SK-N-SH (cell line): ENCODE measurements at regions not wholly inside any gene's neighbourhood (a gene's known extent, or its start where the extent isn't known, plus 50 kb on each side); places are given as distances from the start of the nearest gene placed in this dataset.

Experiments
- CTCF ChIA-PET: fragments of 300-600, 350-600 bp; formaldehyde crosslinking; extraction: SDS; loops from one replicate; lab custom pipeline; 2021; lab: Yijun Ruan, JAX
- POLR2A ChIA-PET: fragments of 350-600 bp; sonication (Branson Sonifier 250); formaldehyde crosslinking; extraction: SDS; loops from one replicate; lab custom pipeline; 2020; ENCODE audit warnings: antibody characterized with exemption, inconsistent platforms; lab: Yijun Ruan, JAX
- DNase-seq: peaks from one replicate; pipeline ENCODE4 v3.0.0; 2012
- H2AFZ ChIP-seq: fragments of 200-600 bp; sonication (generic); 2 replicates; pipeline ENCODE4 v1.8.1; 2016; ENCODE audit warnings: antibody characterized with exemption, mild to moderate bottlenecking, low read depth
- H3F3A ChIP-seq: fragments of 200-600 bp; sonication (generic); replicated peaks from 2 replicates; pipeline ENCODE3; 2016; ENCODE audit warnings: antibody characterized with exemption, mild to moderate bottlenecking; ENCODE audit not compliant: insufficient read depth
- H3K27ac ChIP-seq, 2 experiments: fragments of 200-500 bp in 1 of 2; fragments of 200-600 bp in 1 of 2; sonication (Bioruptor generic) in 1 of 2; sonication (generic), shearing (Covaris generic) in 1 of 2; 2 replicates each; pipeline versions ENCODE4 v1.5.1 to v1.6.1; 2014 to 2016; ENCODE audit warnings: low read depth in 2 of 2, inconsistent platforms in 1 of 2, low read length in 1 of 2, mild to moderate bottlenecking in 1 of 2, mixed read lengths in 1 of 2
- H3K27me3 ChIP-seq: fragments of 200-600 bp; sonication (generic), shearing (Covaris generic); 2 replicates; pipeline ENCODE4 v1.6.1; 2016; ENCODE audit warnings: mixed run types; ENCODE audit not compliant: insufficient read depth
- H3K36me3 ChIP-seq, 2 experiments: fragments of 200-500 bp in 1 of 2; fragments of 200-600 bp in 1 of 2; sonication (Bioruptor generic) in 1 of 2; sonication (generic) in 1 of 2; replicated peaks in 1 of 2; 2 replicates each; pipeline versions ENCODE3 to v1.5.1; 2014 to 2016; ENCODE audit warnings: low read length in 1 of 2, mild to moderate bottlenecking in 1 of 2; ENCODE audit not compliant: insufficient read depth in 2 of 2, control insufficient read depth in 1 of 2
- H3K4me1 ChIP-seq, 2 experiments: fragments of 200-500 bp in 1 of 2; fragments of 200-600 bp in 1 of 2; sonication (Bioruptor generic) in 1 of 2; sonication (generic), shearing (Covaris generic) in 1 of 2; 2 replicates each; pipeline versions ENCODE4 v1.5.1 to v1.6.1; 2014 to 2016; ENCODE audit warnings: low read depth in 1 of 2, low read length in 1 of 2, mixed run types in 1 of 2; ENCODE audit not compliant: insufficient read depth in 2 of 2, control insufficient read depth in 1 of 2
- H3K4me2 ChIP-seq: fragments of 200-600 bp; sonication (generic), shearing (Covaris generic); 2 replicates; pipeline ENCODE4 v1.6.1; 2017; ENCODE audit warnings: mixed run types
- H3K4me3 ChIP-seq, 2 experiments: fragments of 200-500 bp in 1 of 2; fragments of 200-600 bp in 1 of 2; sonication (Bioruptor generic) in 1 of 2; sonication (generic), shearing (Covaris generic) in 1 of 2; 2 replicates each; pipeline versions ENCODE4 v1.5.1 to v1.8.1; 2014 to 2016; ENCODE audit warnings: low read depth in 2 of 2, inconsistent platforms in 1 of 2, low read length in 1 of 2, mild to moderate bottlenecking in 1 of 2, mixed read lengths in 1 of 2, moderate library complexity in 1 of 2
- H3K79me2 ChIP-seq: fragments of 200-600 bp; sonication (generic); 2 replicates; pipeline ENCODE4 v1.8.1; 2017; ENCODE audit warnings: mild to moderate bottlenecking; ENCODE audit not compliant: insufficient read depth
- H3K9ac ChIP-seq: fragments of 200-600 bp; sonication (generic); 2 replicates; pipeline ENCODE4 v1.6.1; 2017; ENCODE audit warnings: mixed run types
- H3K9me2 ChIP-seq: fragments of 200-600 bp; sonication (generic); 2 replicates; pipeline ENCODE4 v1.6.1; 2017; ENCODE audit warnings: mixed run types
- H3K9me3 ChIP-seq: fragments of 200-600 bp; sonication (generic); 2 replicates; pipeline ENCODE4 v1.6.1; 2017; ENCODE audit warnings: mixed run types, mild to moderate bottlenecking, moderate library complexity
- H4K20me1 ChIP-seq: fragments of 200-600 bp; sonication (generic); 2 replicates; pipeline ENCODE4 v1.6.1; 2017; ENCODE audit warnings: mild to moderate bottlenecking, mixed run types; ENCODE audit not compliant: insufficient read depth
- CTCF ChIP-seq: fragments of 200-600 bp; sonication (generic); IDR thresholded peaks from 2 replicates; pipeline ENCODE4 v1.6.1; 2017; ENCODE audit warnings: antibody characterized with exemption, mild to moderate bottlenecking, moderate library complexity
- ELF1 ChIP-seq: IDR thresholded peaks from 2 replicates; pipeline ENCODE4 v1.4.0; 2012
- FOXJ3 ChIP-seq: sonication (generic); formaldehyde crosslinking; IDR thresholded peaks from 2 replicates; pipeline ENCODE4 v1.5.1; 2020; ENCODE audit warnings: mild to moderate bottlenecking, missing genetic modification reagents
- FOXM1 ChIP-seq: IDR thresholded peaks from 2 replicates; pipeline ENCODE4 v1.4.0; 2012; ENCODE audit warnings: low read depth, mild to moderate bottlenecking
- GATA2 ChIP-seq: sonication (generic); formaldehyde crosslinking; IDR thresholded peaks from 2 replicates; pipeline ENCODE4 v1.5.0; 2020; ENCODE audit warnings: mild to moderate bottlenecking, missing genetic modification reagents
- JUND ChIP-seq: IDR thresholded peaks from 2 replicates; pipeline ENCODE4 v1.4.0; 2012
- MEF2A ChIP-seq: IDR thresholded peaks from 2 replicates; pipeline ENCODE4 v1.4.0; 2012; ENCODE audit warnings: low read depth, borderline replicate concordance
- MXI1 ChIP-seq: IDR thresholded peaks from 2 replicates; pipeline ENCODE4 v1.6.1; 2012; ENCODE audit warnings: mild to moderate bottlenecking, low read depth, low read length, improper control_type of control experiment
- NFIC ChIP-seq: IDR thresholded peaks from 2 replicates; pipeline ENCODE4 v1.4.0; 2012; ENCODE audit warnings: borderline replicate concordance
- NRF1 ChIP-seq: IDR thresholded peaks from 2 replicates; pipeline ENCODE4 v1.6.1; 2012; ENCODE audit warnings: low read depth, mild to moderate bottlenecking, low read length
- PBX3 ChIP-seq: IDR thresholded peaks from 2 replicates; pipeline ENCODE4; 2012
- RFX5 ChIP-seq: IDR thresholded peaks from 2 replicates; pipeline ENCODE4 v1.6.1; 2012; ENCODE audit warnings: mild to moderate bottlenecking, improper control_type of control experiment, low read length
- RXRA ChIP-seq: IDR thresholded peaks from 2 replicates; pipeline ENCODE4 v1.4.0; 2012; ENCODE audit warnings: low read depth, mild to moderate bottlenecking, borderline replicate concordance
- SIN3A ChIP-seq: IDR thresholded peaks from 2 replicates; pipeline ENCODE4 v1.6.1; 2012; ENCODE audit warnings: low read depth, mild to moderate bottlenecking, low read length, moderate library complexity, borderline replicate concordance
- SMC3 ChIP-seq: IDR thresholded peaks from 2 replicates; pipeline ENCODE4 v1.6.1; 2012; ENCODE audit warnings: low read depth, low read length, improper control_type of control experiment
- TEAD4 ChIP-seq: IDR thresholded peaks from 2 replicates; pipeline ENCODE4 v1.4.0; 2012; ENCODE audit warnings: mild to moderate bottlenecking, borderline replicate concordance; ENCODE audit not compliant: insufficient read depth
- YY1 ChIP-seq: IDR thresholded peaks from 2 replicates; pipeline ENCODE4 v1.4.0; 2012; ENCODE audit warnings: low read depth, mild to moderate bottlenecking
- whole genome bisulfite sequencing: methylation state at CpG from one replicate; pipeline ENCODE4 v1.1.6; 2017; ENCODE audit warnings: low lambda C conversion rate; 5-methylcytosine and 5-hydroxymethylcytosine counted together
- TF ChIP-seq, protein P1 (sequence below): IDR thresholded peaks from 2 replicates; pipeline ENCODE4 v1.4.0; 2012; ENCODE audit warnings: low read depth
- TF ChIP-seq, protein P2 (sequence below): IDR thresholded peaks from 2 replicates; pipeline ENCODE4 v1.6.1; 2012; ENCODE audit warnings: mild to moderate bottlenecking, low read depth, low read length, moderate library complexity
- TF ChIP-seq, protein P3 (sequence below): fragments of 150-350 bp; IDR thresholded peaks from 2 replicates; pipeline ENCODE4 v1.6.1; 2016; ENCODE audit warnings: mild to moderate bottlenecking, low read depth, low read length

DNA sequence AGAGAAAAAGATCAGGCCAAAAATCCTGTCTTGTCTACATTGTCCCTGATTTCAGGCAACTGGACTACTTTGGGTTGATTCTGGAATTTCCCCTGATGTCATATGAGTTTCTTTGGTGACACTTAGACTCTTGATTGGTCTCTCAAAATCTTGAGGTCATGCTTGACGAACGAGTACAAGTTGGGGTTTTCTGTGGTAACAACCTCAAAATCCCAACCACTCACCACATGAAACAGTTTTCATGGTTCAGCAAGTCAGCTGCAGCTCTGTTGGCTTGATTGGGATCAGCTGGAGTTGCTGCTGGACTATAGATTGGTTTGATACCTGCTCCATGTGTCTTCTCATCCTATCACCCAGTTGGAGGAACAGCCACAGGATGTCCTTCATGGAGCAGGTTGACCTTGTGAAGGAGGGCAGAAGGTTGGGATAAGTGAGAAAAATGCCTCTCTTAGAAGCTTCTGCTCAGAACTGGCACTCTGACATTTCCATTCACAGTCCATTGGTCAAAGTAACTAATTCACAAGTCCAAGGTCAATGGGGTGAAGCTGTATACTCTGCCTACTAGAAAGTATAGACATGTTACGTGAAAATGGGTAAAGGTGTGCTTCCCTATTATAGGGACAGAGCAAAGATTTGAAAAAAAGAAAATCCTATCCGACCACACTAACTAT, 284.5 kb downstream of the SH3GL2 start:
- Histone ChIP-seq H3K9ac (no peak overlapping the region), H3K27me3 (0 out of 2 replicates have a peak, but pooled peaks cover 4% of the 10 kb centered on the region), H3K27ac (no peak overlapping the region), H3K36me3 (no peaks in the 10 kb centered on the region), H3K9me2 (no peaks in the 10 kb centered on the region), H3K79me2 (no peaks in the 10 kb centered on the region), H3F3A (no peaks in the 10 kb centered on the region), H3K4me3 (no peak overlapping the region), H3K4me1 (no peaks in the 10 kb centered on the region), H3K4me2 (no peak overlapping the region), H2AFZ (no peak overlapping the region), H4K20me1 (no peaks in the 10 kb centered on the region), H3K9me3 (no peaks in the 10 kb centered on the region)
- WGBS, result 0% methylated on average over 4 of the region's 4 CpGs
- ChIA-PET POLR2A (no interaction called here), CTCF (interaction anchor here (1.7 kb wide), 1 partner anchor 52 kb away, joined by 6 read pairs; no protein-coding TSS in a partner anchor)
- TF ChIP-seq, protein P1, sequence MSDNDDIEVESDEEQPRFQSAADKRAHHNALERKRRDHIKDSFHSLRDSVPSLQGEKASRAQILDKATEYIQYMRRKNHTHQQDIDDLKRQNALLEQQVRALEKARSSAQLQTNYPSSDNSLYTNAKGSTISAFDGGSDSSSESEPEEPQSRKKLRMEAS, result no peak
- TF ChIP-seq ELF1 (no peak), GATA2 (CRISPR knock-in tag) (no peak), RXRA (no peak), NFIC (no peak), FOXM1 (no peak), MEF2A (no peak), PBX3 (no peak), TEAD4 (no peak), SMC3 (no peak), JUND (no peak), MXI1 (no peak), NRF1 (no peak), FOXJ3 (CRISPR knock-in tag) (no peak), CTCF (no peak), SIN3A (no peak), YY1 (no peak), RFX5 (no peak)
- TF ChIP-seq, protein P2, sequence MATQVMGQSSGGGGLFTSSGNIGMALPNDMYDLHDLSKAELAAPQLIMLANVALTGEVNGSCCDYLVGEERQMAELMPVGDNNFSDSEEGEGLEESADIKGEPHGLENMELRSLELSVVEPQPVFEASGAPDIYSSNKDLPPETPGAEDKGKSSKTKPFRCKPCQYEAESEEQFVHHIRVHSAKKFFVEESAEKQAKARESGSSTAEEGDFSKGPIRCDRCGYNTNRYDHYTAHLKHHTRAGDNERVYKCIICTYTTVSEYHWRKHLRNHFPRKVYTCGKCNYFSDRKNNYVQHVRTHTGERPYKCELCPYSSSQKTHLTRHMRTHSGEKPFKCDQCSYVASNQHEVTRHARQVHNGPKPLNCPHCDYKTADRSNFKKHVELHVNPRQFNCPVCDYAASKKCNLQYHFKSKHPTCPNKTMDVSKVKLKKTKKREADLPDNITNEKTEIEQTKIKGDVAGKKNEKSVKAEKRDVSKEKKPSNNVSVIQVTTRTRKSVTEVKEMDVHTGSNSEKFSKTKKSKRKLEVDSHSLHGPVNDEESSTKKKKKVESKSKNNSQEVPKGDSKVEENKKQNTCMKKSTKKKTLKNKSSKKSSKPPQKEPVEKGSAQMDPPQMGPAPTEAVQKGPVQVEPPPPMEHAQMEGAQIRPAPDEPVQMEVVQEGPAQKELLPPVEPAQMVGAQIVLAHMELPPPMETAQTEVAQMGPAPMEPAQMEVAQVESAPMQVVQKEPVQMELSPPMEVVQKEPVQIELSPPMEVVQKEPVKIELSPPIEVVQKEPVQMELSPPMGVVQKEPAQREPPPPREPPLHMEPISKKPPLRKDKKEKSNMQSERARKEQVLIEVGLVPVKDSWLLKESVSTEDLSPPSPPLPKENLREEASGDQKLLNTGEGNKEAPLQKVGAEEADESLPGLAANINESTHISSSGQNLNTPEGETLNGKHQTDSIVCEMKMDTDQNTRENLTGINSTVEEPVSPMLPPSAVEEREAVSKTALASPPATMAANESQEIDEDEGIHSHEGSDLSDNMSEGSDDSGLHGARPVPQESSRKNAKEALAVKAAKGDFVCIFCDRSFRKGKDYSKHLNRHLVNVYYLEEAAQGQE, result no peak
- TF ChIP-seq, protein P3, sequence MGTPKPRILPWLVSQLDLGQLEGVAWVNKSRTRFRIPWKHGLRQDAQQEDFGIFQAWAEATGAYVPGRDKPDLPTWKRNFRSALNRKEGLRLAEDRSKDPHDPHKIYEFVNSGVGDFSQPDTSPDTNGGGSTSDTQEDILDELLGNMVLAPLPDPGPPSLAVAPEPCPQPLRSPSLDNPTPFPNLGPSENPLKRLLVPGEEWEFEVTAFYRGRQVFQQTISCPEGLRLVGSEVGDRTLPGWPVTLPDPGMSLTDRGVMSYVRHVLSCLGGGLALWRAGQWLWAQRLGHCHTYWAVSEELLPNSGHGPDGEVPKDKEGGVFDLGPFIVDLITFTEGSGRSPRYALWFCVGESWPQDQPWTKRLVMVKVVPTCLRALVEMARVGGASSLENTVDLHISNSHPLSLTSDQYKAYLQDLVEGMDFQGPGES, result no peak
- no peak for DNase-seq
